ENCODE measurements at regions not wholly inside any gene's neighbourhood (a gene's known extent, or its start where the extent isn't known, plus 50 kb on each side); places are given as distances from the start of the nearest gene placed in this dataset.

- DNase-seq (ENCODE audit: low read depth): no peak
These were observed 698.9 kb downstream of the BCL11B start for GRCh38 chr14:98573082-98573481.

DNA sequence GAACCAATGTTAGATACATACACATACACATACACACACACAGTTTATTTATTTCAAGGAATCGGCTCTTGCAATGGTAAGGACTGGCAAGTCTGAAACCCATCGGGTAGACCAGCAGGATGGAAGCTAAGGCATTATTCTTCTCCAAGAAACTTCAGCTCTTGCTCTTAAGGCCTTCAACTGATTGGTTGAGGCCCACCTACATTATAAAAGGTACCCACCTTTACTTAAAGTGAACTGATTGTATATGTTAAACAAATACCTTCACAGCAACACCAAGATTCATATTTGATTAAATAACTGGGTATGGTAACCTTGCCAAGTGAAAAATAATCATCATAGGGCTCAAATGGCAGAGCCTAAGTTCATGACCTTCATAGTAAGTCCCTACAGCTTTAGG lies 695.5 kb downstream of the BCL11B start:
- no peak for DNase-seq (ENCODE audit: low read depth)

DNA sequence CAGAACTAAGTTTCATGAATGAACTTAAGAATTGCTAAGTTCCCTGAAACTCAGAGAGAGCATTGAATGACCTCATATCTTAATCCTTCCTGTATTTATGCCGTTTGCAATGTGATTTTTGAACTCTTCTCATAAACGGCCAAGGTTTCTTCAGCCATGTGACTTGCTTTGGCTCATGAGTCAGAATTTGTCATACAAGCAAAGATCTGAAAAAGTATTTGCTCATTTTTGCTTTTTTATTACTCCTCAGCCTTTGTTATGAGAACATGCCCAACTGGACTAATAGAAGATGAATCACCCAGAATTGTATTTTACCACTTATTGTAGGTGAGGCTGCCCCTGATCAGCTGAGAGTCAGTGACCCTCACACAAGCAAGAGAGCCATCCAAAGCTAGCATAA lies 693.8 kb downstream of the BCL11B start:
- no peak for DNase-seq (ENCODE audit: low read depth)

DNA sequence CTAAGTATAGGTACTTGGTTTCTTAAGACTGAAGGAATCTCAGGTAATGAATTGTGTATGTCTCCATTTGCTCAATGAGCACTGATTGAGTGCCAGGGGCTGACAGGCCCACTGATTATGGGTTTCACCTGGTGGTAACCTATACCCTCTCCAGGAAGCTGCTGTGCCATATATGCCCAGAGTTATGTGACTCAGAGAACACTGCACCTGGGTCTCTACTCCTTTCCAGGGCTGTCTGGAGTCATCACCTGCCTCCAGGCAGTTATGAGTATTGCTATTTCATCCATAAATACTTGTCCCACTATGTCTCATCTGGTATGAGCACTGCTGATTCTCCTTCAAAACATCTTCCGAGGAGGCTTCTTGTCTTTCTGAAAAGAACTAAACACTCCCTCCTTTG lies 692.9 kb downstream of the BCL11B start:
- no peak for DNase-seq (ENCODE audit: low read depth)

GRCh38 chr14:98580131-98580678 lies 691.8 kb downstream of the BCL11B start:
- DNase-seq (ENCODE audit: low read depth): no peak

- DNase-seq (ENCODE audit: low read depth): no peak
These were observed 689.7 kb downstream of the BCL11B start for GRCh38 chr14:98582276-98582675.

- DNase-seq (ENCODE audit: low read depth): no peak
These were observed 680.8 kb downstream of the BCL11B start for GRCh38 chr14:98591161-98591560.

DNA sequence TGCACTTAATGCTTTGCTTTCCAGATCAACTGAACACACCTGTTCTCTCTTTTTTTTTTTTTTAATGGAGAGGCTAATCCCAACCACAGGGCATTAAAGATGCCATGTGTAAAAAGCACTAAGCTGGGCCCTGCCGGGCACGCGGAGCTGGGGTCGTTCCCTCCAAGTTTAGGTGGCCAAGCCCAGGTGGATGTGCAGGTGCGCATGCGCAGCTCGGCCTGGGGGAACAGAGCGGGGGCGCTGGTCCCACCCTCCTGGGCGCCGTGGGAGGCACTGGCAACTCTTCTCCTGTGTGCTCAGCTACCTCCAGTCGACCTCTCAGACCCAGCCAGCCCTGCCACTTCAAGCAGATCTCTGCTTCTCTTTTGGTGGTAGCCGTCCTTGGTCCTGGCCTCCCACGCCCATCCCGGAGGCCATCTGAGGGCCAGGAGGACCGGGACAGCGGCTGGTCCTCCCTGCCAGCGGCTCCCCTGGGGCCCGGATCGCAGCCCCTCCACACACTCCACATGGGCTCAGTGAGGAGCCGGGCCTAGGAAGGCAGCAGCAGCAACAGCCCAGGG lies 679.3 kb downstream of the BCL11B start:
- no peak for DNase-seq (ENCODE audit: low read depth)

GRCh38 chr14:98593361-98593761 lies 678.6 kb downstream of the BCL11B start:
- no peak for DNase-seq (ENCODE audit: low read depth)

GRCh38 chr14:98594156-98594555 lies 677.8 kb downstream of the BCL11B start:
- no peak for DNase-seq (ENCODE audit: low read depth)

- no peak for DNase-seq (ENCODE audit: low read depth)
These were observed 673.4 kb downstream of the BCL11B start for GRCh38 chr14:98598576-98598975.

GRCh38 chr14:98599082-98599481 lies 672.9 kb downstream of the BCL11B start:
- DNase-seq (ENCODE audit: low read depth): no peak

- DNase-seq (ENCODE audit: low read depth): no peak
These were observed 669.0 kb downstream of the BCL11B start for GRCh38 chr14:98602983-98603382.

DNA sequence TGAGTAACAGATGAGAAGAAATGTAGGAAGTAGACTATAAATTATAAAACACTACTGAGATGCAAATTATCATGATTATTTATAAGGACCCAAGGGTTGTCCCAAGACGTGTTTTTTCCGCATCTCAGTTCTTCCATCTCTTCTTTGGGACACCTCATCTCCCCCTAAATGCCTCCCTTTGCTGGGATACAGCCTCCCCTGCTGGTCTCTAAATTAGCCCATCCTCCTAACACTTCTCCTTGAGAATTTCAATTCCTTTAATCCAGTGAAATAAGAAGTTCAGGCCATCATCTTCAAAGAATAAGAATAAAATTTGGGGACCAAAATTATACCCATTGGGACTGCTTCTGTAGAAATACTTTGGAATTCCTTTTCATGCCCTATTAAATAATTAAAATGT lies 667.0 kb downstream of the BCL11B start:
- DNase-seq (ENCODE audit: low read depth): no peak

- no peak for DNase-seq (ENCODE audit: low read depth)
These were observed 665.9 kb downstream of the BCL11B start for GRCh38 chr14:98606041-98606640.

- no peak for DNase-seq (ENCODE audit: low read depth)
These were observed 665.2 kb downstream of the BCL11B start for GRCh38 chr14:98606816-98607215.

- no peak for DNase-seq (ENCODE audit: low read depth)
These were observed 664.6 kb downstream of the BCL11B start for GRCh38 chr14:98607341-98607910.

- DNase-seq (ENCODE audit: low read depth): no peak
These were observed 663.6 kb downstream of the BCL11B start for GRCh38 chr14:98608071-98609060.

DNA sequence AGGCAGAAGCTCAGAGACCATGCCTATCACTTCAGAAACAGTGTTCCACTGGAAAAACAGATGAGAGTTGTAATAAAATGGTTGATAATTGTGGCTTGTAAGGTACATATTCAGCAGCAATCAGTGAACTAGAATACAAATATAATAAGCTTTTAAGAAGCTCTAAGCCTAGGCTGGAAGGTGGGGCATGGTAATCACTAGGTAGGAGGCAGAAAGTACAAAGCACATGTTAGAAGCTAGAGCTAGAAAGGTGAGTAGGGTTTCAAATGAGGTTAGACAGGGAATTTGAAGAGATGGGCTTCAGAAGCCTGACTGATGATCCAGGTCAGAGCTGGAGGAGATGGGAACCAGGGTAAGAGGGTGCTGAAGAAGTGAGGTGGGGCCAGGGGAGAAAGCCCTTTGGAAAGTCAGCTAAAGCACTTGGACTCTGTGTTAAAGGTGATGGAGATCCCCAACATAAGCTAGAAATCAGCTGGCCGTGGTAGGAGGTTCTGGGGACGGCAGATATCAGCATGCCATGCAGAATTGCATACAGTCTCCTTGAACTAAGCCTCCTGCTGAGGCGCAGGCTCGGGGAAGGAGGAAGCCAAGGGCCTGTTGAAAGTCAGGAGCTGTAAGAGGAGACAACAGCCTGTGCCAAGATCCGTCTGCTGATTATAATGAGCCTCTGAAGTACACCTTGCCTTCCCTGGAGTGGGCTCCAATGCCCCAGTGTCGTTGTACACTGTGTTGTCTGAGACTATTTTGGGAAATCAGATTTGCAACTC lies 659.4 kb downstream of the BCL11B start:
- DNase-seq (ENCODE audit: low read depth): no peak

DNA sequence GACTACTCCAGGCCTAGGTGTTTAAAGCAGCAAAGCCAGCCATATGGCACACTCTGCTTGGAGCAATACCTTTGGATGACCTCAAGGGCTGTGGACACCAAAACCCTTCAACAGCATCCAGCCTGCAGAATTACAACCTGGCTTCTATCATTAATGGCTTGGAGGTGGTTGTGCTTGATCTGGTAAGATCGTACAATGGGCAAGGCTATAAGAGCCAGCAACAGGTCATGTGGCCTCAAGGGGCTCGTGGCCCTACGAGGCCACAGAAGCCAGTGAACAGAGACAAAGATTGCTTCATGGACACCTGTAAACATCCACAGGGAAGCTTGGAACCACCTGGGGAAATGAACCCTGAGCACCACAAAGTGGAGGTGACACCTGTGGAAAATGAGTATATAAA lies 657.3 kb downstream of the BCL11B start:
- no peak for DNase-seq (ENCODE audit: low read depth)

DNA sequence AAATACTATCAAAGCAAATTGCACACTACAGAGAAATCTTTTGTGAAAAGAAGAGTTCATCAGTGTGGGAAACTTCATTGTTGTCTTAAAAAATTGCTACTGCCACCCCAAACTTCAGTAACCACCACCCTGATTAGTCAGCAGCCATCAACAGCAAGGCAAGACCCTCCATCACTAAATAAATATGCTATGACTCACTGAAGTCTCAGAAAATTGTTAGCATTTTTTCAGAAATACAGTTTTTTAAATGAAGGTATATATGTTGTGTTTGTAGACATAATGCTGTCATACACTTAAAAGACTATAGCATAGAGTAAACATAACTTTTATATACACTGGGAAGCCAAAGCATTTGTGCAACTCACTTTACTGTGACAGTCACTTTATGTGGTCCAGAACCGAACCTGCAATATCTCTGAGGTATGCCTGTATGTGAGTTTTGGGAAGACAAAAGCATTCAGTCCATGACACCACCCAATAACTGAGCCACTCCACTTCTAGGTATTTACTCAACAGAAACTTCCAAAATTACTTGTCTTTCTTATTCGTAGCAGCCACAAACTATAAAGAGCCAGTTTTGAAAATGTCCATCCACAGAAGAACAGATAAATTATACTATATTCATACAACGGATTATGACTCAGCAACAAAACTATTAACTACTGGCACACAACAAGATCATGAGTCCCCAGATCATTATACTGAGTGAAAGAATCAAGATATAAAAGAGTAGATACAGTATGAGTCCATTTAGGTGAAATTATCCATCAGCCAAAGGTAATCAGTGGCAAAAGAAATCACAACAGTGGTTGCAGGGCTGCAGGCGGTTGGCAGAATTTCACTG lies 649.6 kb downstream of the BCL11B start:
- DNase-seq (ENCODE audit: low read depth): no peak

All from fibroblast of gingiva (primary cell).